GM19397 (cell line): ENCODE measurements at regions not wholly inside any gene's neighbourhood (a gene's known extent, or its start where the extent isn't known, plus 50 kb on each side); places are given as distances from the start of the nearest gene placed in this dataset.

Source experiments
- ATAC-seq: cut with Tn5 transposase; IDR thresholded peaks from one replicate; pipeline ENCODE4 v1.9.1; 2021; ENCODE audit warnings: mild to moderate bottlenecking, moderate library complexity; ENCODE audit not compliant: unreplicated experiment

- no peak for ATAC-seq
Observed at GRCh38 chr3:159852821-159853505, 135.7 kb upstream of the IL12A start.

- ATAC-seq, result no peak
Observed at GRCh38 chr3:159853506-159853864, 135.2 kb upstream of the IL12A start.

DNA sequence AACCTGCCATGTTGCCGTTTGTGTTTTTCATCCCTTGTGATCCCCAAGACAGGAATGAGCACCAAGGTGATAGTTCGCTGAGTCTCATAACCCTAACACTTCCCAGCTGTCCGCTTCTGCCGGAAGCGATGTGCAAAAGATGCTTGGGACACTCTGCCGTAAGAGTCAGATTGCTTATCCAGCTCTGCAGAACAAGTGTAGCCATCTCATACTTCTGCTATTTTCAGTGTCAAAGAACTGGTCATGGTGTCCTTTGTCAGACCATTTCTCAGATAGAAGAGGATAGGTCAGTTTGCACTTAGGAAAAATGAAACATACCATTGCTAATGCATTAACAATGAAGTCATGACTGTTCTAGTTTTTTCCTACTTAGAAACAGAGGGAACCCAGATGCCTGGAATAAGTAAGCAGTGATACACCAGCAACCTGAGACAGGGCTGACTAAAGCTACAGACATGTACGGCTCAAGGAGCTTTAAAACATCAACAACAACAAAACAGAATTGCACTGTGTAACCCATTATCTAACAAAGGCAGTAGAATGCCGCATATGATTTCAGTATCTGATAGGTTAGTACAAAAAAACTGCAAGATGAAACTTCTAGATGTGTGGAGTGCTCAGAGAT lies 134.0 kb upstream of the IL12A start:
- ATAC-seq, result no peak

DNA sequence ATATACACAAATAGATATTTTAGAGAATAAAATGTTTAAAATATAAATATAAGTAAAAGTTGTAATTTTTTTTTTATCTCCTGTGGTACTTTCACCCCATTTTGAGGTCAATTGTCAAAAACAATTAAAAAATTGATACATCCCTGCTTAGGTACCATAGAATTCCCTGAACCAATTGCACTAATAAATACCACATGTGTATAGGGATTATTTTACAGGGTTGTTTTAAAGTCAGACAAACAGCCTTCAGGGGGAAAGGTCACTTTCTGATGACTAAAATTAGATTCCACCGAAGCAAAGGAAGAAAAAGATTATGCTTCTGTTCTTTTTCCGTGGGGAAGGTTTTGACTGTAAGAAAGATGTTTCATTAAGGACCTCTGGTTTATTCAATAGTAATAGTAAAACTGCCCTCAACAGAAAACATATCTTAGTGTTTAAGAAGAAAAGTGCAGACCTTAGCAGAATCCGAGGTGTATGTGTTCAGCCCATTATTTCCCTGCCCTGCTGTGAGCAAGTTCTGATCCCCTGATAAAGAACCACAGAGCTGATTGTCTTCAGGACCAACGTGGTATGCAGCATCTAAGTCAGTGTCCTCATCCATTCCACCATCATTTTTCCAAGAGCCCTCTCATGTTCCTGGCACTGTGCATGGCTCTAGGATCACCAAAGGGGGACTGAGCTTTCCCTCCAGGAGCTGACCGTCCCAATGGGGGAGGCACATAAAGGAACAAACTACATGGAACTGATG lies 132.9 kb upstream of the IL12A start:
- ATAC-seq, result no peak

- ATAC-seq, result no peak
Observed at GRCh38 chr3:159856590-159857104, 132.0 kb upstream of the IL12A start.

GRCh38 chr3:159857840-159858239 lies 130.8 kb upstream of the IL12A start:
- no peak for ATAC-seq

DNA sequence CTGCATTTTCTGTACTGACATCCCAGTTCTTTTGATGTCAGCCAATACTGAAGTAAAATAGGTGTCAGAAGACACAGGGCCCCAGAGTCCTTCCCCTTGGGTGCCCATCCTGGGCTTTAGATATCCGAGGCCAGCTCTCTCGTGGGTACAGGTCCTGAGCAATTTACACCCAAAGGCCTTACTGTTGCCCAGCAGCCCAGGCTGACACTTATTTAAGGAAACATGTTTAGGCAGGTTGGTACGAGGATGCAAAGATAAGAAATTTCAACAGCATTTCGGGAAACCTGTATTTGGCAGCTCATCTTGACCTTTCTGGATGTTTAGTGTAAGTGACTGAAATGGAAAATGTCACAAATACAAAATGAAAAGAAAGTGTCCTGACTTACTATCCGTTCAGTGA lies 130.0 kb upstream of the IL12A start:
- no peak for ATAC-seq

DNA sequence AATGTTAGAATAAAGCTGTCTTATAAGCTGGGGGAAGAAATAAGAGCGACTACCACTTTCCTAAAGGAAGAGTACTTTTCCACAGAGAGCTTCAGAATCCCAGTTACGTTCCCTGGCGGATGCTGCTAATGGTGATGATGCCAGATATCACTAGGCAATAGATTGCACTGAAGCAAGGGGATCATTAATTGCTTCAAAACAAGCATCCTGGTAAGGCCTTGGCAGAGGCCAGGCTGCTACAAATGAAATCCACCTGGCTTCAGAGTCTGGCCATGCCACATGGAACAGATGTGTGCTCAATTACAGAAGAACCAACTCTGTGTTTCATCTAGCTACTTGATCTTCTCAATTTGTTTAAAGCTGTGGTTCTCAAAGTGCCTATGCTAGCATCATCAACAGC lies 129.2 kb upstream of the IL12A start:
- no peak for ATAC-seq

DNA sequence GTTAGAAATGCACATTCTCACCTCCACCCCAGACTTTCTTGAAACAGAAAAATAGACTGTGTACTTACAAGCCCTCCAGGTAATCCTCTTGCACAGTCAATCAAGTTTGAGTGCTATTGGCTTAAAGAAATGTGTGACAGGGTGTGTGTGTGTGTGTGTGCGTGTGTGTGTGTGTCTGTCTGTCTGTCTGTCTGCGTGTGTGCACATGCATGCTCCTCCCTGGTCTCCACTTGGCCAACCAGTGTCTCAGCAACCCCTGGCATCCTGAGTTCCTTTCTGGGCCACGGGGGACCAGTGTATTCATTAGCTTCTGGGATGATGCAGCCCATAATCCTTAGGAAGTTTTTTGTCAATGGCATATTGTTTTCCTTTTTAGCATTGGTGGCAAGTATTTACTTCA lies 128.8 kb upstream of the IL12A start:
- no peak for ATAC-seq

DNA sequence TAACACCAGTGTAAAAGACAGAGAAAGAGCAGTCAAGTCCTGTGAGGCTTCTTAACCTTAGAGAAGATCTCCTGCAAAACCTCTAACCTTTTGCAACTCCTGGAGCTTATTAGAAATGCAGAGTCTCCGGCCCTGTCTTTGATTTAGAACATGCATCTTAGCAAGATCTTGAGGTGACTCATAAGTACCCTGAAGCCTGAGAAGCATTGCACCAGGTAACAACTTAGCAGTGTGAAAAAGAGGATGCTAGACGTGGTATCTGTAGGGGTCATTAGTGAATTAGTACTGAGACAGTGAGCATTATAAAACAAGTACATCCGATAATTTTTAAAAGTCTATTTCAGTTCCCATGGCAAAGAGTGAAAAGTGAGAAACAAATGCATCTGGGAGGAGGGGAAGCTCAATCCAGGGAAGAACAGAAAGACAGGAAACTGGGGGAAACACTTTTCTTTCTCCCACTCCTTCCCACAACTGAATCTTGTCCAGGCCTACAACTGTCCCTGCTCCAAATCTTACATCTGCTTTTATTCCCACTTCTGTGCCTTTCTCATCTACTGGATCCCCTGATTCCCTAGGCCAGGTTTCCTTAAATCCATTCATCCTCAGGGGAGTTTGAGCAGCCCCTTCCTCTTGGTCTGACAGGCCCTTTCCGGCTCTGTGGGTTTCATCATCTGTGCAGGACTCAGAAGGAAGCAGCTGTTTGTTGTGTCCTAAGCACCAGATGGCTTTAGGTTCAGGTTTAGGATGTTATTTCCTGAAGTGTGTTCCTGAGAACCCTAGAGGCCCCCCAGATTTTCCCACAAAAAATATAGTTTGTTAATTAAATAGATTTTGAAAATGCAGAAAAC lies 128.1 kb upstream of the IL12A start:
- no peak for ATAC-seq

GRCh38 chr3:159861369-159861987 lies 127.2 kb upstream of the IL12A start:
- peak; percentile 54 for ATAC-seq

GRCh38 chr3:159865041-159865579 lies 123.5 kb upstream of the IL12A start:
- ATAC-seq, result no peak

DNA sequence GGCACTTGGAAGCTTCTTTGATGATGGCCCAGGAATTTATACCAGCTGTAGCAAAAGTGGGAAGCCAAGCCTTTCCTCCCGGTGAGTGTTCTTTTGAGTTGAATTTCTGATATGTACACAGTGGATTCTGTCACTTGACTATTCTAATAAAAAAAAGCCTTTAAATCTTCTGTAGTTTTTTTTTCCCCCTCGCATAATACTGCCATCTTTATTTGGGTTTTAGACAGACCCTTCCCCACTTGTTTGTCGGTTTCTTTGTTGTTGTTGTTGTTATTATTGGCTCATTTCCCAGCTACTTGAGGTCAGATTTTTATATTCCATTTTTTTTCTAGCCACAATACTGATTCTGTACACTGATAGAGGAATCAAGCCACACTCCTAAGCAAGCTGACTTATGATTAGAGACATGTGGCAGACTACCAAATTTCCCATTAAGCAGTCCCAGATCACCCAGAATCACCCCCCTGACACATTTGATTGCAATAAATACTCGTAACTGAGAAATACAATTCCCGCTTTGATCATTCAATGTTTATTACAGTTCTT lies 122.4 kb upstream of the IL12A start:
- no peak for ATAC-seq

DNA sequence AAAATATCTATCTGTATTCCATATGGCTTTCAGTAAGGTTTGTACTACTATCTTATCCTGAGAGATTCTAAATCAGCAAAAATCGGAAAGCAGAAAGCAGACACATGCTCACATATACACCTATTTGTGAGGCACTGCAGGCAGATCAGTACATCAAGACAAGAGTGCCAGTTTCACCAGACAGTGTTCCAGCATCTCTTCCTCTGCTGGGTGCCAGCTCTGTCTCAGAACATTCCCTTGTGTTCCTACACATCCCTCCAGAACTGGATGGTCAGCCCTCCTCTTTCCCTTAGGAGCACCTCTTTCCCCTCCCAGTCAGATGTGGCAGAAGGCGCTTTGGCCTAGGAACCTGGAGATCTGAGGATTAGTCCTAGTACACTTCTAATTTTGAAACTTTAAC lies 121.3 kb upstream of the IL12A start:
- ATAC-seq, result no peak

DNA sequence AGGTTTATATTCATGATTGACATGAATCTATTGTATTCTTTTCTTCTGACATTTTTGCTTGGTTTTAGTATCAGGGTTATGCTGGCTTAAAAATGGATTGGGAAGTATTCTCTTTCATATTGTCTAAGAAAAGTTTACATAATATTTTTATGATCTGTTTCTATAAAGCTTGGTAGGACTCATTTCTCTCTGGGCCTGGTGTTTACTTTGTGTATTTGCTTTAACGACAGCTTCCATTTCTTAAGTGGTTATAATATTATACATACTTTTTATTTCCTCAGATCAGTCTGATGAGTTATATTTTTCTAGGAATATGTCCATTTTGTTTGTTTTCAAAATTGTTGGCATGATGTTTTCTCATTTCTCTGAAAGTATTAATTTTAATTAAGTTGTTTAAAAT lies 117.9 kb upstream of the IL12A start:
- ATAC-seq, result no peak

DNA sequence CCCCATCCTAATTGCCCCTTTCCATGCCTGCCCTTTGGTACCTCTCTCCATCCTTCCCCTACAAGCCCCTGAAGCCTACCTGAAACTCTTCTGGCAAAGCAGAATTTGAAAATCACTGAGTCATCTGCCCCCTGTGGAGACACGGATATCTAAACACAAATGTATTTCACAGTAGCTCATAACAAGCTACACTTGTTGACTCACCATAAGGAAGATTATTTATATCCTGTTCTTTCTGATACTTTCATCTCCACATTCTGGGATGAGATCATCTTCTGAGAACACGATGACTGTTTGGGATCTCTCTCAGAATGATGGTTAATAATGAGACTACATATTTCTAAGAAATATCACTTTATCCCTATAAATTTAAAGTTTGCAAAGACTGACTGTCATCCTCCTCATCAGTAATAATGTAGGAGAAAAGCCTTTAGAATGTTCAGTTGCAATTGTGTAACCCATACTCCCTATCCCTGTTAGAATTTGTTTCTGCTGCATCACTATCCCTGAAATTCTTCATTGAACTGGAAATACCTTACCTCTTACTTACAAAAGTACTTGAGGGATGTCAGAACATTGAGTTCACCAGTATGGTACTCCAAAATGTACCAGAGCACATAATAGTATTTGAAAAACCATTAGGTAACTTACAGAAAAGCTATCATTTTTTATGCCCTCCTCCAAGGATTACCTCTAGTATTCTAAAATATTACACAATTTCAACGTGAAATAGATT lies 116.1 kb upstream of the IL12A start:
- no peak for ATAC-seq

DNA sequence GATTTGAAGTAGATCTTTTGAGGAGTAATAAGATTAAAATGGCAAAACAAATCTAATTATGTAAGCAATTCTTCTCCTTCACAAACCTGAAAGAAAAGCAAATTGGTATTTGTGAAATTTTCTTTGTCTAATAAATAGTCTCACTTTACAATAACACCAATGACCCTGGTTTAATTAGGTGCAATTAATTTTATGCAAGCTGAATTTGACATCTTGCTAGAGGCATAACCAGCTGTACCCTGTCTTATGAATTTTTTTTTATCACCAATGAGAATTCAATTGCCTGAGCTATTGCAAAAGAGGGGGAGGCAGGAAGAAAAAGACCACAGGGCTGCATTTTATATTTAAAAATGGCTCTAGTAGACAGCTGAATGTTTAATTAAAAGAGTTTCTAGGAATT lies 113.5 kb upstream of the IL12A start:
- ATAC-seq, result no peak

- no peak for ATAC-seq
Observed at GRCh38 chr3:159877924-159878323, 110.7 kb upstream of the IL12A start.

DNA sequence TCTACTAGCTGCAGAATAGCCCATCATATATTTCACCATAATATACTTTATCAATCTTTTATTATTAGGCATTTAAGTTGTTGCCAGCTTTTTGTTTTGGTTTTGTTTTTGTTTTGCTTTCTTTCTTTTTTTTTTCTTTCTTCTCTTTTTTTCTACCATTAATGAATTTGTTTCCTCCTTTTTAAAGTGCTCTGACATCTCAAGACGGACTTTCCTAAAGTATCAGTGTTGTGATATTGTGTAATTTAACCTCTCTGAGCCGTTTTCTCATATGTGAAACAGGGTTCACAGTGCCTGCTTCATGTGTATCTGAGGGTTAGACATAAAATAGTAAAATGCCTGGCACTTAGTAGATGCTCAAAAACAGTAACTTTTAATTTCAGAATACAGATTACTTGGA lies 109.5 kb upstream of the IL12A start:
- ATAC-seq, result no peak
